ENCODE measurements at regions not wholly inside any gene's neighbourhood (a gene's known extent, or its start where the extent isn't known, plus 50 kb on each side); places are given as distances from the start of the nearest gene placed in this dataset.

GRCh38 chr10:37682617-37683016 is 174.8 kb downstream of the ZNF248 start:
- intact Hi-C loops (cut with DNase I; ENCODE audit: low total_unique reads) = no loop called here

DNA sequence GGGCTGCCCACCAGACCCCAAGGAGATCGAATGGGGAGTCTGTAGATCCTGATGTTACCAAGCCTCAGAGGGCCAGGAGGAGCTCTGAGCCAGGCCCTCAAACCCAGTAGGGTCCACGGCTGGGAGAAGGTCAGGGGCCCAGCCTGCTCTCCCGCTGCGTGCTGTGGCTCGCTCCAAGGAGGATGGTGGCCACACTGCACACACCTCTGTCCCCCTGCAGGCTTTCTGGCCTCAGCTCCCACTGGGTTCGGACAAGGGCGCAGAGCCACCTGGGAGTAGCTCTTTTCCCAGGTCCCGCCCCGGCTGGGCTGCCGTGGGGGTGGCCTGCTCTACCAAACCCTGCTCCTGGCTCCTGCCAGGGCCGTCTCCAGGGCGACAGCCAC is 175.8 kb downstream of the ZNF248 start:
- no peak for DNase-seq (ENCODE audit: low spot score in 2 of 2)
- TF ChIP-seq CTCF (IDR thresholded peaks at IDR 0.05) (no peak), POLR2A (IDR thresholded peaks at IDR 0.05) (no peak), POLR2AphosphoS5 (IDR thresholded peaks at IDR 0.05) (no peak)
- Histone ChIP-seq H3K9me3 (peaks cover 14% of the 10 kb centered on the region in 2 donors), H3K27me3 (no peaks in the 10 kb centered on the region), H3K4me1 (no peaks in the 10 kb centered on the region), H3K4me3 (no peak overlapping the region), H3K27ac (no peak overlapping the region), H3K36me3 (no peaks in the 10 kb centered on the region)
- intact Hi-C loops (cut with DNase I; ENCODE audit: low total_unique reads) = no loop called here

More at GRCh38 chr10:37682617-37683016, 174.8 kb downstream of the ZNF248 start:
- Histone ChIP-seq H3K36me3 (no peaks in the 10 kb centered on the region), H3K4me3 (no peak overlapping the region), H3K4me1 (no peaks in the 10 kb centered on the region), H3K27me3 (no peaks in the 10 kb centered on the region), H3K9me3 (peaks cover 14 to 20% of the 10 kb centered on the region in 2 donors), H3K27ac (no peak overlapping the region)
- no peak for TF ChIP-seq CTCF (IDR thresholded peaks at IDR 0.05)
- TF ChIP-seq POLR2A (IDR thresholded peaks at IDR 0.05) = no peak
- no peak for TF ChIP-seq POLR2AphosphoS5 (IDR thresholded peaks at IDR 0.05)
- DNase-seq (ENCODE audit: low spot score in 2 of 2) = no peak

DNA sequence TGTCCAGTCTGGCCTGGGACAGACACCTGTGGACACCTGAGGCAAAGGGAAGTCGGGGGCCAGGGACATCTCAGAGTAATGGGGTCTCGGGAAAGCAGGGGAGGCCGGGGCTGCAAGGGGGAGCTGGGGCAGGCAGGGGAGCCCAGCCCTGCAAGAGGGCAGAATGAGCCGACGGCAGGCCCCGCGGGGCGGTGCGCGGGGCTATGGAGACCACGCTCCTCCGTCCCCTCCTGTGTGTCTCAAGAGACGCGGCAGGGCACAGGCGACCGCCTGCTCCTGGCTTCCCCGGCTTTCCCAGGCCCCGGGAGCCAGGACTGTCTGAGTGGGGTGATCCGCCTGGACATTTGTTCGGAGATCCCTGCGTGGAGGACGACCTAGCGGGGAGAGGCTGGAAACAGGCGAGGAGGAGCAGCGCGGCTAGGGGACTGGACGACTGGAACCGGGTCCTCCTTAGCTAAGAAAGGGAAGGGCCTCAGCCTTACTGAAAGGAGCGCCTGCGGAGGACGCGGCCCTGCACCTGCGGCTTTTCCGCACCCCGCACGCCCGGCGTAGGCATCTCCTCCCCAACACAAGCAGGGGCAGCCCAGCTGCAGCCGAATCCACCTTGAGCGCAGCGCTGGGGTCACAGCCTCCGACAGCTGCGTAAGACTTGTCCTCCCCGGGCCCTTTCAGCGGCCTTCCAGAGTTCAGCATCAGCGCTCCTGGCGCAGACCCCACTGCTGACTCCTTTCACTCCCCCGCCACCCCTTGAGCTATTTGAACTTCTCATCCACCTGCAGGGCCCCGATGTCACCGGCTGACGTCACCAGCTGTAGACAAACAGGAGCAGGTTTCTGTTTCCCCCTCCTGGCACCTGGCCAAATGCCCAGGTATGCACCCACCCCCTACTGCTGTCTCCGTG is 176.4 kb downstream of the ZNF248 start:
- no peaks in the 10 kb centered on the region for H3K4me1 ChIP-seq
- H3K9me3 ChIP-seq = peaks cover 14% of the 10 kb centered on the region in 2 donors
- no peaks in the 10 kb centered on the region for H3K27me3 ChIP-seq
- H3K4me3 ChIP-seq = no peak overlapping the region
- no peak for DNase-seq (ENCODE audit: low spot score in 2 of 2)
- intact Hi-C loops (cut with DNase I; ENCODE audit: low total_unique reads) = no loop called here
- H3K27ac ChIP-seq = no peak overlapping the region
- TF ChIP-seq POLR2A (IDR thresholded peaks at IDR 0.05) (no peak), CTCF (IDR thresholded peaks at IDR 0.05) (no peak), POLR2AphosphoS5 (IDR thresholded peaks at IDR 0.05) (no peak)
- H3K36me3 ChIP-seq = no peaks in the 10 kb centered on the region

DNA sequence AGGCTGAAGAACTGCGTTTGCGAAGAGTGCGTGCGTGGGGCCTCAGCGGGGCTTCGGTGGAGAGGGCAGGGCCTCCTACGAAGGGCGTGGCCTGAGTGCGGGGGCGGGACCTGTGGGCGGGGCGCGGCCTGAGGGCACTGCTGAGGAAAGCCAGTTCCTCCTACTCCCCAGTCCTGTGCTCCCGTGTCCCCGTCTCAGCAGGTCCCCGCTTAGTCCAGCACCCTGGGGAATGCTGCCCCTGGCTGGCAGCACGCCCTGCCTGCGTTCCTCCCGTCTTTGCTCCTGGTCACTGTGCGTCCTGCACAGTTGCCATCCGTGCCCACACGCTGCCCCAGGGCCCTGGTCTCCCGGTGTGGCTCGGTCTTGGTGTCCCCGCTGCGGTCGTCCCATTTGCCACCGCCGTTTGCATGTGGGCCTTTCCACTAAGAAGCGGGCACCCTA is 177.1 kb downstream of the ZNF248 start:
- TF ChIP-seq CTCF (IDR thresholded peaks at IDR 0.05) = no peak
- TF ChIP-seq POLR2A (IDR thresholded peaks at IDR 0.05) = no peak
- TF ChIP-seq POLR2AphosphoS5 (IDR thresholded peaks at IDR 0.05) = no peak
- peaks cover 14% of the 10 kb centered on the region in 2 donors for H3K9me3 ChIP-seq
- no peaks in the 10 kb centered on the region for H3K4me1 ChIP-seq
- H3K27ac ChIP-seq = no peak overlapping the region
- H3K36me3 ChIP-seq = no peaks in the 10 kb centered on the region
- H3K4me3 ChIP-seq = no peak overlapping the region
- DNase-seq (ENCODE audit: low spot score in 2 of 2) = no peak
- intact Hi-C loops (cut with DNase I; ENCODE audit: low total_unique reads) = no loop called here
- H3K27me3 ChIP-seq = no peaks in the 10 kb centered on the region

GRCh38 chr10:37679465-37679864 is 177.9 kb downstream of the ZNF248 start:
- Histone ChIP-seq H3K36me3 (no peaks in the 10 kb centered on the region), H3K4me3 (no peak overlapping the region), H3K4me1 (no peaks in the 10 kb centered on the region), H3K9me3 (peaks cover 14% of the 10 kb centered on the region in 2 donors), H3K27ac (no peak overlapping the region), H3K27me3 (no peaks in the 10 kb centered on the region)
- intact Hi-C loops (cut with DNase I; ENCODE audit: low total_unique reads) = no loop called here
- TF ChIP-seq CTCF (IDR thresholded peaks at IDR 0.05) (no peak), POLR2A (IDR thresholded peaks at IDR 0.05) (no peak), POLR2AphosphoS5 (IDR thresholded peaks at IDR 0.05) (no peak)
- DNase-seq (ENCODE audit: low spot score in 2 of 2) = no peak
